Heart right ventricle (tissue), 16 donors: ENCODE measurements at regions not wholly inside any gene's neighbourhood (a gene's known extent, or its start where the extent isn't known, plus 50 kb on each side); places are given as distances from the start of the nearest gene placed in this dataset.
A peak's percentile ranks its signal among the peaks of the same experiment; 100 is the strongest.

Experiments used
- ATAC-seq, 8 donors: fragments of 200-7000 bp; cut with Tn5 transposase; one replicate each; pipeline ENCODE4 v1.9.1; 2020; ENCODE audit warnings: mild to moderate bottlenecking in 8 of 8, moderate library complexity in 8 of 8, moderate number of reproducible peaks in 1 of 8
- DNase-seq, 2 donors: peaks; one replicate each; pipeline ENCODE4 v3.0.0-alpha.2; 2020
- H3K27ac ChIP-seq, 10 donors: fragments of 200-600 bp; sonication (generic) in 2 of 10; one replicate each; pipeline versions ENCODE4 v1.5.0 to v1.8.0; 2020 to 2022; ENCODE audit warnings: mild to moderate bottlenecking in 3 of 10
- H3K27me3 ChIP-seq, 7 donors: fragments of 200-600 bp; one replicate each; pipeline ENCODE4 v1.8.0; 2021 to 2022; ENCODE audit warnings: mild to moderate bottlenecking in 2 of 7
- H3K36me3 ChIP-seq, 9 donors: fragments of 200-600 bp; sonication (generic) in 1 of 9; one replicate each; pipeline versions ENCODE4 v1.5.0 to v1.8.0; 2020 to 2022; ENCODE audit warnings: mild to moderate bottlenecking in 2 of 9
- H3K4me1 ChIP-seq, 9 donors: fragments of 200-600 bp; sonication (generic) in 1 of 9; one replicate each; pipeline versions ENCODE4 v1.5.0 to v1.8.0; 2020 to 2022; ENCODE audit warnings: mild to moderate bottlenecking in 4 of 9
- H3K4me3 ChIP-seq, 10 donors: fragments of 200-600 bp; sonication (generic) in 2 of 10; one replicate each; pipeline versions ENCODE4 v1.5.0 to v1.8.0; 2020 to 2022; ENCODE audit warnings: mild to moderate bottlenecking in 7 of 10, moderate library complexity in 2 of 10
- H3K9me3 ChIP-seq, 11 donors: fragments of 200-600 bp in 10 of 11; sonication (generic) in 2 of 11; one replicate each; pipeline versions ENCODE4 v1.5.0 to v1.8.0; 2013 to 2022; ENCODE audit warnings: mild to moderate bottlenecking in 2 of 11, control low read depth in 1 of 11, moderate library complexity in 1 of 11
- CTCF ChIP-seq, 9 donors: fragments of 200-600 bp; sonication (generic) in 2 of 9; IDR thresholded peaks; one replicate each; pipeline versions ENCODE4 v1.5.0 to v1.8.0; 2021 to 2022; ENCODE audit warnings: antibody characterized with exemption in 9 of 9, mild to moderate bottlenecking in 5 of 9, moderate library complexity in 1 of 9
- WGBS, 2 donors: extraction: QIAGEN DNeasy Blood & Tissue Kit; methylation state at CpG; one replicate each; pipeline ENCODE4 v1.1.7; 2013; ENCODE audit warnings: inconsistent platforms in 1 of 2; 5-methylcytosine and 5-hydroxymethylcytosine counted together
- intact Hi-C, 10 donors: fragments of 100-400 bp; cut with DNase I; formaldehyde crosslinking; loops; one replicate each; pipeline versions ENCODE4 v1.11.1 to v1.14.2; 2022
- donor health status: Arrhythmogenic right ventricular cardiomyopathy.
- donor health status: ischemic (EF 13 %, LVEDD 7.1; RV severe dilation, severe dysfunction).
- donor health status: healthy with polysubstance abuse.
- donor health status: DM: no; HTN: yes; CAD: no.
- donor health status: DM: no; HTN: no; CAD: no.
- donor health status: ischemic (EF 25% LVEDD 6.9; RV normal size, moderate dysfunction).
- donor health status: ischemic (EF 25% LVEDD 5.7; RV mildly dilated, moderate dysfunction).
- donor health status: healthy.
- donor health status: DM: yes; HTN: yes; CAD: no.
- donor health status: Ischemic cardiomyopathy.
- donor health status: ischemic (EF 35%, LVEDD 5.7; RV mildly dilated, moderate dysfunction).
- donor health status: nonischemic (EF 11% LVEDD 7.7; RV severe dilation, severe dysfunction).
- donor health status: DM: yes; HTN: yes; CAD: no.
- donor health status: PGD.
- donor health status: ischemic (EF 29% LVEDD 5.4; RV normal size, mild dysfunction).
- donor health status: nonischemic (EF 23%, LVEDD 6.1; RV moderate dilation, normal function).

GRCh38 chr4:24722026-24722568, 73.3 kb upstream of the SOD3 start:
- H3K4me3 ChIP-seq, result no peak overlapping the region
- no peaks in the 10 kb centered on the region for H3K4me1 ChIP-seq
- 91 to 95% methylated on average over 4 of the region's 4 CpGs for WGBS, 2 donors
- no peaks in the 10 kb centered on the region for H3K9me3 ChIP-seq
- DNase-seq, result no peak
- no peak for ATAC-seq
- no peak for TF ChIP-seq CTCF (IDR thresholded peaks at IDR 0.05)
- H3K27ac ChIP-seq, result no peak overlapping the region
- peaks cover 0 to 4% (median 0%) of the 10 kb centered on the region in 7 donors for H3K27me3 ChIP-seq
- no peaks in the 10 kb centered on the region for H3K36me3 ChIP-seq
- intact Hi-C loops, result no loop called here

- intact Hi-C loops, result no loop called here
- Histone ChIP-seq H3K9me3 (no peaks in the 10 kb centered on the region), H3K27ac (no peak overlapping the region), H3K36me3 (no peaks in the 10 kb centered on the region), H3K4me1 (peaks cover 0 to 11% (median 0%) of the 10 kb centered on the region in 9 donors), H3K4me3 (no peak overlapping the region), H3K27me3 (peaks cover 0 to 5% (median 0%) of the 10 kb centered on the region in 7 donors)
- DNase-seq (no peak), ATAC-seq (no peak)
- no peak for TF ChIP-seq CTCF (IDR thresholded peaks at IDR 0.05)
- WGBS, 2 donors, result 70 to 73% methylated on average over 13 of the region's 13 CpGs
Observed at GRCh38 chr4:24727390-24728224, 67.8 kb upstream of the SOD3 start.

GRCh38 chr4:24729119-24729730, 66.1 kb upstream of the SOD3 start:
- ATAC-seq (no peak), DNase-seq (no peak)
- intact Hi-C loops, result no loop called here
- no peak overlapping the region for H3K27ac ChIP-seq
- no peak for TF ChIP-seq CTCF (IDR thresholded peaks at IDR 0.05)
- no peaks in the 10 kb centered on the region for H3K36me3 ChIP-seq
- no peak overlapping the region for H3K4me3 ChIP-seq
- 81 to 82% methylated on average over 6 of the region's 6 CpGs for WGBS, 2 donors
- no peaks in the 10 kb centered on the region for H3K9me3 ChIP-seq
- peaks cover 0 to 16% (median 0%) of the 10 kb centered on the region in 9 donors for H3K4me1 ChIP-seq
- peaks cover 0 to 5% (median 0%) of the 10 kb centered on the region in 7 donors for H3K27me3 ChIP-seq

DNA sequence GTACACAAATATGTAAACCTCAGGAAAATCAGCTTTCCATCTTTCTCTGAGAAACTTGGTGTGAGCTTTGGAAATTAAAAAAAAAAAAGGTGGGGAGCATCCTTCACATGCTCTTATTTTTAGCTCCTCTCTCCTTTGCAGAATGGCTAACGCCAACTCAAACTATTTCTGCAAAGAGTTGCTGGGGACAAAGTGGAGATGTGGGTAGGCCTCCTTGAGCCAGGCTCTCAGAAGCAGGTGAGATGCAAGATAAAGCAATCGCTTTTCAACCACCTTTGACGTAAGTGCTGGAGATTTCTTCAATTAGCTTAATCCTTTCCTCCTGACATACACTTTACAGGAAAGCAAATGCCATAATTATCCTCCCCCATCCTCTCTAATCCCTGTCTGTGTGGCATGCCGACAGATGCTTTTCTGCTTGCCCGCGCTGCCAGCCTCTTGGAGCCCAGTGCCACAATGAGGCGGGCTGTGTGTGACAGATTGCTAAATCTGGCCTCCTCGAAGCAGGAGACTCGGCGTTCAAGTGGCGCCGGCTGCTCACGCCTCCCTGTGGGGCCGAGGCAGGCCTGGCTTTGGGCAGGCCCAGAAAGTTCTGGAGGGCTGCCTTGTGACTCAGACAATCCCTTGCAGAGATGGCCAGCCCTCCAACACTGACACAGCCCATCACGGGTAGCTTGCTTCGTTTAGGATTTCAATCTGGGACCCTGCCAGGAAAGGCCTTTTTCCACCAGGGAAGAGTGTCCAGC, 64.9 kb upstream of the SOD3 start:
- WGBS, 2 donors, result 49 to 63% methylated on average over 16 of the region's 16 CpGs
- Histone ChIP-seq H3K36me3 (no peaks in the 10 kb centered on the region), H3K27ac (peak overlapping the region in 1 of 10 donors; percentile 28), H3K27me3 (peaks cover 0 to 5% (median 0%) of the 10 kb centered on the region in 7 donors), H3K9me3 (no peaks in the 10 kb centered on the region), H3K4me1 (peaks cover 0 to 26% (median 3%) of the 10 kb centered on the region in 9 donors), H3K4me3 (no peak overlapping the region)
- peak in 1 of 9 donors; percentile 13 for TF ChIP-seq CTCF (IDR thresholded peaks at IDR 0.05)
- ATAC-seq (peak; percentile 85 to 96 (median 88)), DNase-seq (peak; percentile 54 to 63)
- intact Hi-C loops, result no loop called here
